Thoracic aorta (tissue), 2 donors: ENCODE measurements at regions not wholly inside any gene's neighbourhood (a gene's known extent, or its start where the extent isn't known, plus 50 kb on each side); places are given as distances from the start of the nearest gene placed in this dataset.

Experiments
- ATAC-seq: fragments of 150-250 bp; one replicate; pipeline ENCODE4 v1.8.0; 2017; ENCODE audit warnings: low read depth; ENCODE audit not compliant: insufficient number of reproducible peaks, low FRiP score
- DNase-seq: peaks from one replicate; pipeline ENCODE4 v3.0.0-alpha.2; 2020; ENCODE audit warnings: low spot score
- H3K27ac ChIP-seq, 2 donors: fragments of 200-600 bp; sonication (generic); 1 replicate in 1 of 2; 2 replicates in 1 of 2; pipeline ENCODE4 v1.5.1; 2016; ENCODE audit warnings: mild to moderate bottlenecking in 2 of 2, moderate library complexity in 2 of 2
- H3K27me3 ChIP-seq: fragments of 200-600 bp; sonication (generic); replicated peaks from 2 replicates; pipeline ENCODE4 v1.6.0; 2016; ENCODE audit warnings: mild to moderate bottlenecking; ENCODE audit not compliant: insufficient read depth
- H3K36me3 ChIP-seq: fragments of 200-600 bp; sonication (generic); one replicate; pipeline ENCODE4 v1.5.1; 2016
- H3K4me1 ChIP-seq, 2 donors: fragments of 200-600 bp; sonication (generic); 1 replicate in 1 of 2; 2 replicates in 1 of 2; pipeline versions ENCODE4 v1.5.1 to v1.6.0; 2016; ENCODE audit warnings: low read depth in 2 of 2, mild to moderate bottlenecking in 1 of 2; ENCODE audit not compliant: control insufficient read depth in 1 of 2
- H3K4me3 ChIP-seq: fragments of 200-600 bp; sonication (generic); 2 replicates; pipeline ENCODE4 v1.5.1; 2016; ENCODE audit warnings: mild to moderate bottlenecking
- H3K9me3 ChIP-seq: fragments of 200-600 bp; sonication (generic); 2 replicates; pipeline ENCODE4 v1.5.1; 2016
- CTCF ChIP-seq: fragments of 200-600 bp; sonication (generic); IDR thresholded peaks from one replicate; pipeline ENCODE4 v1.5.1; 2019; ENCODE audit warnings: antibody characterized with exemption

- TF ChIP-seq CTCF: no peak
- no peak overlapping the region for H3K27ac ChIP-seq
- H3K27me3 ChIP-seq: no peaks in the 10 kb centered on the region
- no peak for ATAC-seq
- no peaks in the 10 kb centered on the region for H3K4me1 ChIP-seq
- H3K4me3 ChIP-seq: no peak overlapping the region
- no peaks in the 10 kb centered on the region for H3K36me3 ChIP-seq
- DNase-seq: no peak
- H3K9me3 ChIP-seq: no peaks in the 10 kb centered on the region
Measured at GRCh38 chr15:72855791-72856190, 72.2 kb upstream of the ADPGK start.

GRCh38 chr15:72852273-72852672 is 68.7 kb upstream of the ADPGK start:
- Histone ChIP-seq H3K4me3 (no peak overlapping the region), H3K36me3 (no peaks in the 10 kb centered on the region), H3K9me3 (no peaks in the 10 kb centered on the region), H3K27ac (no peak overlapping the region), H3K27me3 (no peaks in the 10 kb centered on the region), H3K4me1 (peaks cover 0 to 7% of the 10 kb centered on the region in 2 donors)
- TF ChIP-seq CTCF: no peak
- DNase-seq (no peak), ATAC-seq (no peak)

GRCh38 chr15:72851586-72851985 is 68.0 kb upstream of the ADPGK start:
- no peak for TF ChIP-seq CTCF
- Histone ChIP-seq H3K4me1 (peaks cover 0 to 7% of the 10 kb centered on the region in 2 donors), H3K27ac (no peak overlapping the region), H3K36me3 (no peaks in the 10 kb centered on the region), H3K4me3 (no peak overlapping the region), H3K27me3 (no peaks in the 10 kb centered on the region), H3K9me3 (no peaks in the 10 kb centered on the region)
- no peak for DNase-seq
- ATAC-seq: no peak

- Histone ChIP-seq H3K27me3 (no peaks in the 10 kb centered on the region), H3K36me3 (no peaks in the 10 kb centered on the region), H3K4me3 (no peak overlapping the region), H3K27ac (no peak overlapping the region), H3K9me3 (no peaks in the 10 kb centered on the region), H3K4me1 (peaks cover 7 to 15% of the 10 kb centered on the region in 2 donors)
- DNase-seq (no peak), ATAC-seq (no peak)
- no peak for TF ChIP-seq CTCF
Measured at GRCh38 chr15:72850833-72851232, 67.3 kb upstream of the ADPGK start.

GRCh38 chr15:72847806-72848205 is 64.2 kb upstream of the ADPGK start:
- Histone ChIP-seq H3K9me3 (no peaks in the 10 kb centered on the region), H3K27me3 (no peaks in the 10 kb centered on the region), H3K4me1 (peaks cover 12 to 15% of the 10 kb centered on the region in 2 donors), H3K36me3 (no peaks in the 10 kb centered on the region), H3K4me3 (no peak overlapping the region), H3K27ac (no peak overlapping the region)
- no peak for DNase-seq
- no peak for ATAC-seq
- TF ChIP-seq CTCF: no peak
